T-cell (primary cell): ENCODE measurements at regions not wholly inside any gene's neighbourhood (a gene's known extent, or its start where the extent isn't known, plus 50 kb on each side); places are given as distances from the start of the nearest gene placed in this dataset.
"Not testable (repeated sequence)": the region's sequence is repeated elsewhere in the genome, so short reads cannot be mapped to it uniquely, and the experiment has no call there.

Experiments
- ATAC-seq, 4 experiments: fragments of 200-7000 bp in 3 of 4; fragments of 150-1000 bp in 1 of 4; cut with Tn5 transposase; replicated peaks in 1 of 4; 1 replicate in 3 of 4; 2 replicates in 1 of 4; pipeline ENCODE4 v1.10.0; 2021; ENCODE audit warnings: moderate library complexity in 3 of 4, mild to moderate bottlenecking in 2 of 4, moderate number of reproducible peaks in 1 of 4
- CTCF ChIA-PET, 2 donors: fragments of 300-600 bp; sonication (Branson Sonifier 250); formaldehyde crosslinking; loops; one replicate each; lab custom pipeline; 2022; ENCODE audit warnings: antibody characterized with exemption in 2 of 2; lab: Charles Lee
- POLR2A ChIA-PET, 2 donors: fragments of 300-600 bp; sonication (Branson Sonifier 250); formaldehyde crosslinking; loops; one replicate each; lab custom pipeline; 2022; ENCODE audit warnings: antibody characterized with exemption in 2 of 2; lab: Charles Lee
- DNase-seq, 35 experiments: peaks; one replicate each; pipeline versions ENCODE4 v3.0.0 to v3.0.0-alpha.2; 2013 to 2023
- H3K27ac ChIP-seq: one replicate; pipeline ENCODE4 v1.5.1; 2013; ENCODE audit warnings: low read length
- H3K27me3 ChIP-seq, 2 experiments: replicated peaks in 1 of 2; 1 replicate in 1 of 2; 2 replicates in 1 of 2; pipeline versions ENCODE4 v1.6.1 to v1.7.0; 2013; ENCODE audit warnings: low read length in 1 of 2, mixed read lengths in 1 of 2; ENCODE audit not compliant: control insufficient read depth in 2 of 2, insufficient read depth in 2 of 2; ENCODE audit errors: extremely low read depth in 1 of 2
- H3K36me3 ChIP-seq, 2 donors: 1 replicate in 1 of 2; 2 replicates in 1 of 2; pipeline versions ENCODE4 v1.6.1 to v1.7.0; 2013; ENCODE audit warnings: low read length in 1 of 2; ENCODE audit not compliant: control insufficient read depth in 2 of 2, insufficient read depth in 1 of 2; ENCODE audit errors: extremely low read depth in 1 of 2
- H3K4me1 ChIP-seq, 2 experiments: 1 replicate in 1 of 2; 2 replicates in 1 of 2; pipeline versions ENCODE4 v1.6.1 to v1.7.0; 2013; ENCODE audit warnings: low read length in 2 of 2, mixed read lengths in 1 of 2; ENCODE audit not compliant: insufficient read depth in 2 of 2, control insufficient read depth in 1 of 2; ENCODE audit errors: extremely low read depth in 1 of 2
- H3K4me3 ChIP-seq, 2 donors: 1 replicate in 1 of 2; 2 replicates in 1 of 2; pipeline versions ENCODE4 v1.5.1 to v1.7.0; 2013; ENCODE audit warnings: mild to moderate bottlenecking in 2 of 2, low read length in 1 of 2, moderate library complexity in 1 of 2; ENCODE audit not compliant: control insufficient read depth in 1 of 2; ENCODE audit errors: extremely low read depth in 1 of 2
- H3K9me3 ChIP-seq: 2 replicates; pipeline ENCODE4 v1.7.0; 2013
- H3K27ac Mint-ChIP-seq, 2 donors: one replicate each; pipeline ENCODE4 v1.8.0; 2020 to 2021; ENCODE audit warnings: mild to moderate bottlenecking in 2 of 2, mixed read lengths in 2 of 2
- H3K27me3 Mint-ChIP-seq, 2 donors: one replicate each; pipeline ENCODE4 v1.8.0; 2021 to 2022; ENCODE audit warnings: mixed read lengths in 2 of 2
- H3K36me3 Mint-ChIP-seq: one replicate; pipeline ENCODE4 v1.8.0; 2021; ENCODE audit warnings: mixed read lengths
- H3K4me1 Mint-ChIP-seq, 3 donors: one replicate each; pipeline ENCODE4 v1.8.0; 2020 to 2022; ENCODE audit warnings: mixed read lengths in 3 of 3, mild to moderate bottlenecking in 1 of 3
- H3K4me3 Mint-ChIP-seq, 3 donors: one replicate each; pipeline ENCODE4 v1.8.0; 2020 to 2022; ENCODE audit warnings: mild to moderate bottlenecking in 3 of 3, mixed read lengths in 3 of 3, moderate library complexity in 3 of 3
- H3K9me3 Mint-ChIP-seq, 3 donors: one replicate each; pipeline ENCODE4 v1.8.0; 2020 to 2022; ENCODE audit warnings: mixed read lengths in 3 of 3
- WGBS: methylation state at CpG from one replicate; pipeline ENCODE4 v1.1.5; 2013; ENCODE audit warnings: missing lambda C conversion rate; ENCODE audit not compliant: insufficient coverage; 5-methylcytosine and 5-hydroxymethylcytosine counted together

DNA sequence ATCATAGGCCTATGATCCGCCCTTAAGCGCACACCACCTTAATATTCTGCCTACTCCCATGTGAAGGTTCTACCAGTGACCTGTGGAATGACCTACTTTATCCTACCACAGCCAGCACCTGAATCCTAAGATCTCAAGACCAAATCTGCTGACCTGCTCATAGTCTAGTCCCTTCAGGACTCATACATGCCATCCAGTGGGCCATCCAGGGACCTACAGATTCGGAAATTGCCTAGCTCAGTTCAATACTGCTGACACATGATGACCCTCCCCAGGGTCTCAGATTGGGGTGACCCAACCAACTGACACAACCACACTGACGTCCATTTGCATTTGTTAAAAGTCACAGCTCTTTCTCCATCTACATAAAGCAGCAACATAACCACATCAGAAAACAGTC is 443.8 kb upstream of the ST8SIA4 start:
- Histone ChIP-seq H3K27ac (no peak overlapping the region), H3K4me3 (no peak overlapping the region), H3K9me3 (no peaks in the 10 kb centered on the region), H3K4me1 (no peaks in the 10 kb centered on the region), H3K27me3 (peaks cover 0 to 6% of the 10 kb centered on the region in 2 experiments), H3K36me3 (no peaks in the 10 kb centered on the region)
- H3K27ac Mint-ChIP-seq = no peak overlapping the region
- DNase-seq = peak in 1 of 35 experiments; percentile 22
- H3K36me3 Mint-ChIP-seq = no peaks in the 10 kb centered on the region
- ChIA-PET CTCF (interaction anchor here in 1 of 2 donors (1.2 kb wide), 1 partner anchor 12 kb away, joined by 3 read pairs; no protein-coding TSS in a partner anchor), POLR2A (no interaction called here)
- H3K4me3 Mint-ChIP-seq = no peak overlapping the region
- H3K4me1 Mint-ChIP-seq = no peaks in the 10 kb centered on the region
- no peaks in the 10 kb centered on the region for H3K27me3 Mint-ChIP-seq
- ATAC-seq = no peak
- WGBS = 67% methylated on average over 4 of the region's 4 CpGs
- H3K9me3 Mint-ChIP-seq = peaks cover 5 to 9% (median 7%) of the 10 kb centered on the region in 3 donors

DNA sequence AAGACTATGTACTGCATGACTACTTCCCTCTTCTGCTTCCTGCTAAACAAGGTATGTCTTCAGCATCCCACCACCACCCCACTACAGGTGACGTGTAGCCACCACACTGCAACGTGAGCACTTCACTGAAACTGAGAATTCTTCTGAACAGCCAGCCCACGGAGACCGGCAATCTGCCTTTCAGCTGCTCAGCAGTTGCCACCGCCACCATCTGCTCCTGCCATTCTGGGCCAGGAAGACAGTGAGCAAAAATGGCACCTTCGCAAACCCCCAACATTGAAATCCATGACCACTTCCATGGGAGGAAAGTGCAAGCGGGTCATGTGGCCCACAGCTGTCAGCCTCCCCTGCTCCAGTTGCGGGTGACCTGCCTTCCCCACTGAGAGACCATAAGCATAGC is 443.4 kb upstream of the ST8SIA4 start:
- H3K4me3 Mint-ChIP-seq = no peak overlapping the region
- no peak overlapping the region for H3K4me3 ChIP-seq
- ChIA-PET CTCF (no interaction called here), POLR2A (no interaction called here)
- peaks cover 0 to 6% of the 10 kb centered on the region in 2 experiments for H3K27me3 ChIP-seq
- H3K9me3 Mint-ChIP-seq = peaks cover 5 to 9% (median 7%) of the 10 kb centered on the region in 3 donors
- no peaks in the 10 kb centered on the region for H3K9me3 ChIP-seq
- DNase-seq (peak in 1 of 35 experiments; percentile 22), ATAC-seq (no peak)
- H3K4me1 ChIP-seq = no peaks in the 10 kb centered on the region
- H3K27ac ChIP-seq = no peak overlapping the region
- no peaks in the 10 kb centered on the region for H3K27me3 Mint-ChIP-seq
- no peak overlapping the region for H3K27ac Mint-ChIP-seq
- no peaks in the 10 kb centered on the region for H3K4me1 Mint-ChIP-seq
- 80% methylated on average over 8 of the region's 8 CpGs for WGBS
- no peaks in the 10 kb centered on the region for H3K36me3 ChIP-seq
- H3K36me3 Mint-ChIP-seq = no peaks in the 10 kb centered on the region

DNA sequence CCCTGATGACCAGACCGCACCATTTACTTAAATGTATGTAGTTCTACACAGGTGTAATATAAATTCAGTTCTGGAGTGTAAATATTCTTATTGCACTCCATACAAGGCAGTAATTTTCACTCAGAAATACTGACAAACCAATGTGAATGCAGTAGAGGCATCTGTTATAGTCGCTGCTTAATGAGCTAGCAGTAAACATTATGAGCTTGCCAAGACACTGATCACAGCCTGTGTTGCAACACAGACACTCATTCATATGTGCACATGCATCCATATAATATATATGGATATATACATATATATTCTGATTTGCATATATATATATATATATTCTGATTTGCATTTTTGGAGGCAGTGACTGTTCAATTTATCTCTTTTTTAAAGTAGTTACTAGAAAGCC is 435.1 kb upstream of the ST8SIA4 start:
- Histone ChIP-seq H3K27me3 (no peaks in the 10 kb centered on the region), H3K36me3 (no peaks in the 10 kb centered on the region), H3K27ac (no peak overlapping the region), H3K4me1 (no peaks in the 10 kb centered on the region), H3K9me3 (no peaks in the 10 kb centered on the region), H3K4me3 (no peak overlapping the region)
- CTCF ChIA-PET = no interaction called here
- H3K9me3 Mint-ChIP-seq = peaks cover 0 to 7% (median 0%) of the 10 kb centered on the region in 3 donors
- H3K27ac Mint-ChIP-seq = no peak overlapping the region
- H3K4me3 Mint-ChIP-seq = no peak overlapping the region
- ATAC-seq (no peak), DNase-seq (no peak)
- WGBS = no CpG with 5 or more reads among the region's 2 CpGs
- H3K4me1 Mint-ChIP-seq = no peaks in the 10 kb centered on the region
- POLR2A ChIA-PET = no interaction called here
- H3K27me3 Mint-ChIP-seq = no peaks in the 10 kb centered on the region
- no peaks in the 10 kb centered on the region for H3K36me3 Mint-ChIP-seq

DNA sequence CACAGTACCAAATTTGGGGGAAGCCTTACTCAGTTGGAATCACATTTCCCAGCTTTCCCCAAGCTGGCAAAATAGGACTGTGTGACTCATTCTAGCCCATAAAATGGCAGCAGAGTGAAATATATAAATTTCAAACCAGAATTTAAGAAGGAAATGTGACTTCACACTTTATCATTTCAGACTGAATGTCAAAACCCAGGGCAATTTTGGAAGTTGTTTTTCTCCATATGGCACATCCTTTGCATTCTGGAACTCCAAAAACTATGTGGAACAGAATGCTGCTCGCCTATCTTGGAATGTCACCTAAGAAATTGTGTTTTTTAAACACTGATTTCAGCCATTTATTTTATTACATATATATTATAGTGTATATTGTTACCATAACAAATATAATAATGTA is 424.7 kb upstream of the ST8SIA4 start:
- H3K27me3 ChIP-seq = peaks cover 0 to 3% of the 10 kb centered on the region in 2 experiments
- H3K4me1 ChIP-seq = no peaks in the 10 kb centered on the region
- CTCF ChIA-PET = no interaction called here
- no peak overlapping the region for H3K27ac ChIP-seq
- H3K4me3 ChIP-seq = no peak overlapping the region
- WGBS = no CpG with 5 or more reads among the region's 1 CpG
- Mint-ChIP-seq H3K9me3 (peaks cover 0 to 7% (median 6%) of the 10 kb centered on the region in 3 donors), H3K4me3 (no peak overlapping the region), H3K4me1 (no peaks in the 10 kb centered on the region), H3K27me3 (peaks cover 0 to 4% of the 10 kb centered on the region in 2 donors), H3K27ac (no peak overlapping the region), H3K36me3 (no peaks in the 10 kb centered on the region)
- H3K36me3 ChIP-seq = no peaks in the 10 kb centered on the region
- H3K9me3 ChIP-seq = no peaks in the 10 kb centered on the region
- ATAC-seq (no peak), DNase-seq (no peak)
- POLR2A ChIA-PET = no interaction called here

DNA sequence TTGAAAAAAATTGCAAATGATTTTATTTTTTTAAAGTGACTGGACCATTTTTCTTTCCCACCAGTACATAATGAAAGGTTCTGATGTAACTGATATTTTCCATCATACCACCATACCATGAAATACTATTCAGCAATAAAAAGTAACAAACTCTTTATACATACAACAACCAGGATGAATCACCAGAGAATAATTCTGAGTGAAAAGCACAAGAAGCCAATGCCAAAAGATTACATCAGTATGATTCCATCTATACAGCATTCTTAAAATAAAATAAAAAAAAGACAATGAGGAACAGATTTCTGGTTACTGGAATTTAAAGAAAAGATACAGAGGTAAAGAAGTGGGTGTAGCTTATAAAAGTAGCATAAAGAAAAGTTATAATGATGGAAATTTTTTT is 423.7 kb upstream of the ST8SIA4 start:
- no peak for ATAC-seq

DNA sequence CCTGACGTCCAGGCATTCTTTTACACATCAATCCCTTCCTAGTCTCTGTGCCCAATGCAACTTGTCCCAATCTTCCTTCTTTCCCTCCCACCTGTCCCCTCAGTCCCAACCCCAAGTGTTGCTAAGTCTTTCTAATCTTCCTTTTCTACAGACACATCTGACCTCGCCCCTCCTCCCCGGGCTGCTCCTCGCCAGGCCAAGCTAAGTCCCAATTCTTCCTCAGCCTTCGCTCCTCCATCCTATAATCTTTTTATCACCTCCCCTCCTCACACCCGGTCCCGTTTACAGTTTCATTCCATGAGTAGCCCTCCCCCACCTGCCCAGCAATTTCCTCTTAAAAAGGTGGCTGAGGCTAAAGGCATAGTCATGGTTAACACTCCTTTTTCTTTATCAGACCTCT is 413.3 kb upstream of the ST8SIA4 start:
- H3K27ac Mint-ChIP-seq, H3K36me3 ChIP-seq, H3K9me3 ChIP-seq, H3K4me1 ChIP-seq, POLR2A ChIA-PET, DNase-seq, H3K4me3 ChIP-seq, H3K36me3 Mint-ChIP-seq, CTCF ChIA-PET, H3K27me3 Mint-ChIP-seq, H3K27ac ChIP-seq, H3K4me1 Mint-ChIP-seq, ATAC-seq, H3K4me3 Mint-ChIP-seq, H3K9me3 Mint-ChIP-seq, H3K27me3 ChIP-seq: not testable (repeated sequence)
- WGBS = 79% methylated on average over 6 of the region's 7 CpGs

More for the DNA sequence above, 423.7 kb upstream of the ST8SIA4 start:
- no peak overlapping the region for H3K4me3 Mint-ChIP-seq
- H3K27ac ChIP-seq = no peak overlapping the region
- no peaks in the 10 kb centered on the region for H3K36me3 Mint-ChIP-seq
- peaks cover 0 to 4% of the 10 kb centered on the region in 2 donors for H3K27me3 Mint-ChIP-seq
- POLR2A ChIA-PET = no interaction called here
- no peaks in the 10 kb centered on the region for H3K4me1 ChIP-seq
- no peaks in the 10 kb centered on the region for H3K9me3 ChIP-seq
- no peaks in the 10 kb centered on the region for H3K4me1 Mint-ChIP-seq
- no peak overlapping the region for H3K27ac Mint-ChIP-seq
- H3K9me3 Mint-ChIP-seq = peaks cover 0 to 7% (median 6%) of the 10 kb centered on the region in 3 donors
- H3K27me3 ChIP-seq = peaks cover 0 to 3% of the 10 kb centered on the region in 2 experiments
- DNase-seq = no peak
- no peak overlapping the region for H3K4me3 ChIP-seq
- no peaks in the 10 kb centered on the region for H3K36me3 ChIP-seq
- CTCF ChIA-PET = no interaction called here
